ENCODE measurements at regions not wholly inside any gene's neighbourhood (a gene's known extent, or its start where the extent isn't known, plus 50 kb on each side); places are given as distances from the start of the nearest gene placed in this dataset.

DNA sequence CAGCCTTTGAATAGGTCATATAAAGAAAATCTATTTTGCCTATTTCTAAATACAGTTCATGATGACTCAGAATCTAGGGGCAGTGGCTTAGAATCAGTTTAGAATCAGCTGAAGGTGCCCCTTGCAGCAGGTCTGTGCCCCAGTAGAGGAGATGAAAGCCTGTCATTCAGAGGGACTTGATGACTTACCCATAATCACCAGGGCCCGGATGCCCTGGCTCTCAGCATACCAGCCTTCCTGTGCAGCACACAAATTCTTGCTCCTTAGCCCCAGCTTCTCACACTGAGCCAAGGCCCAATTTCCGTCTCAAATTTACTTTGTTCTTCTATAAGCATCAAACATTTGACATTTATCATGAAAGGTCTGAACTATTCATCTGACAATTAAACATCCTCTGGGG is 83.2 kb upstream of the EOMES start:
- TF ChIP-seq POLR2AphosphoS5 (IDR thresholded peaks at IDR 0.05) (no peak), EZH2 (IDR thresholded peaks at IDR 0.05; ENCODE audit: borderline replicate concordance, insufficient read depth, low read length, poor library complexity, severe bottlenecking) (no peak)
- TF ChIP-seq, protein P1, sequence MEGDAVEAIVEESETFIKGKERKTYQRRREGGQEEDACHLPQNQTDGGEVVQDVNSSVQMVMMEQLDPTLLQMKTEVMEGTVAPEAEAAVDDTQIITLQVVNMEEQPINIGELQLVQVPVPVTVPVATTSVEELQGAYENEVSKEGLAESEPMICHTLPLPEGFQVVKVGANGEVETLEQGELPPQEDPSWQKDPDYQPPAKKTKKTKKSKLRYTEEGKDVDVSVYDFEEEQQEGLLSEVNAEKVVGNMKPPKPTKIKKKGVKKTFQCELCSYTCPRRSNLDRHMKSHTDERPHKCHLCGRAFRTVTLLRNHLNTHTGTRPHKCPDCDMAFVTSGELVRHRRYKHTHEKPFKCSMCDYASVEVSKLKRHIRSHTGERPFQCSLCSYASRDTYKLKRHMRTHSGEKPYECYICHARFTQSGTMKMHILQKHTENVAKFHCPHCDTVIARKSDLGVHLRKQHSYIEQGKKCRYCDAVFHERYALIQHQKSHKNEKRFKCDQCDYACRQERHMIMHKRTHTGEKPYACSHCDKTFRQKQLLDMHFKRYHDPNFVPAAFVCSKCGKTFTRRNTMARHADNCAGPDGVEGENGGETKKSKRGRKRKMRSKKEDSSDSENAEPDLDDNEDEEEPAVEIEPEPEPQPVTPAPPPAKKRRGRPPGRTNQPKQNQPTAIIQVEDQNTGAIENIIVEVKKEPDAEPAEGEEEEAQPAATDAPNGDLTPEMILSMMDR (IDR thresholded peaks at IDR 0.05; ENCODE audit: poor library complexity, severe bottlenecking), result no peak
